HL-60/S4 treated with retinoic acid at 250 ng/mL for 4 days and 3 days (cell line): ENCODE measurements at regions not wholly inside any gene's neighbourhood (a gene's known extent, or its start where the extent isn't known, plus 50 kb on each side); places are given as distances from the start of the nearest gene placed in this dataset.

ENCODE experiments used
- in situ Hi-C: fragments of 300-500 bp; cut with MboI; formaldehyde crosslinking; loops from 2 replicates; pipeline ENCODE4 v1.7.0; 2022; ENCODE audit warnings: low sequenced_read_pairs

DNA sequence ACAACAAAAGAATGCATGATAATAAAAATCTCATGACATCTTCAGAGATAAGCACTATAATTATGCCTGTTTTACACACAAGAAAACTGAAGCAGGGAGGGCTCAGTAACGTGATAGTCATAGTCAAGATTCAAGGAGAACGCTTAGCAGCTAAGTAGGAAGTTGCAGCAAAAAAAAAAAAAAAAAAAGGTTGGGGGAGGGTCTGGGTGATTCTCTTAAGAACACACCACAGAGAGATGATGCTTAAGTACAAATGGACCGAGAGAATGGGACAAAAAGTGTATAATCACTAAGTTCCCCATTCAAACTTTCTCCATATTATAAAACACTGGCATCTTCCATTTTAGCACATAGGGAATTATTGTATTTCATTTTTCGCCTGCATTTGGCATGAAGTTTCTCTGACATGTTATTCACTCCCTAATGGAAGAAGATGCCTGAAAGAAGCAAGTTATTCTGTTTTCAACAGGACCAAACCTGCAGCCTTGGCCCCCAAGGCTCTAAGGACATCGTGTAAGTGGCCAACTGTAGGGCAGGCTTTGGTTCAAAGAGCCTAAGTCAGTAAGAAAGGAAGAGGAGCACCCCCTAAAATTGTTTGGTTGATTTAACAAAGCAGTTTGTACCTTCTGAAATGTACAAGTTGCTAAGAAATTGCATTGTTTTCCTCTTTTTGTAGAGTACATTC is 142.9 kb upstream of the TMPO start:
- in situ Hi-C loops = no loop called here

DNA sequence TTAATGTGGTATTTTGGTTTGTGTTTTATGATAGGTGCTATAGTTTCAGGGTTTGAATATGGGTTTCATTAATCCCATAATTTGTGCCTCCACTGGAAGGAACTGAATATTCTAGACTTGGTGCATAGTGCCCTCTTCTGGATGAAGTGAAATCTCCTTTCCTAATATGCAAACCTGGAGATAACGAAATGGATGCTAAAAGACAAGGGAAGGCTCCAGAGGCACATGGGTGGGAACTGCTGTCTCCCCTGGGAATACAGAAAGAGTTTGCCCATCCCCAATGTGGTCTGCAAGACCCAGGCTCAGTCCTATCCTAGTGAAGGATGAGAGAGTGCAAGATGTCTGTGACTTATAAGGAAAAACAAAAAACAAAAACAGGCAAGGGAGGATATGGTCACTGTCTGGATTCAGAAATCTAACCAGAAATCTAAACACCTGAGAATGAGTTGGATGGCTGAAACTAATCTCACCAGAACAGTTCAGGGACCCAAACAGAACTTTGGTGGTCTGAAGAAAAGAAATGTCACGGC is 142.3 kb upstream of the TMPO start:
- in situ Hi-C loops = no loop called here

DNA sequence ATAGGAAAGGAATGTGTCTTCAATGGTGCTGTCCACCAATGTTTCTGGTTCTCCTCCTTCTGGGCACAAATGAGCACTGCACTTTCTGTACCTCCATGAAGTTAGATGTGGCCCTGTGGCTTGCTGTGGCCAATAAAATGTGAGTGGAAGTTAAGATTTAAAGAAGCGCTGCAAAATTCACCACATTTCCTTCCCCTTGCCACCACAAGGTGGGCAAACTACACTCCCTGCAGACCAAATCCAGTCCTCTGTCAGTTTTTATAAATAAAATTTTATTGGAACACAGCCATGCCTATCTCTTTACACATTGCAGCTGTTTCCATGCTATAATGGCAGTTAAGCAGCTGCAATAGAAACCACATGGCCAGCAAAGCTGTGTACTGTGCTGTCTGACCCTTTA is 141.4 kb upstream of the TMPO start:
- in situ Hi-C loops = no loop called here

DNA sequence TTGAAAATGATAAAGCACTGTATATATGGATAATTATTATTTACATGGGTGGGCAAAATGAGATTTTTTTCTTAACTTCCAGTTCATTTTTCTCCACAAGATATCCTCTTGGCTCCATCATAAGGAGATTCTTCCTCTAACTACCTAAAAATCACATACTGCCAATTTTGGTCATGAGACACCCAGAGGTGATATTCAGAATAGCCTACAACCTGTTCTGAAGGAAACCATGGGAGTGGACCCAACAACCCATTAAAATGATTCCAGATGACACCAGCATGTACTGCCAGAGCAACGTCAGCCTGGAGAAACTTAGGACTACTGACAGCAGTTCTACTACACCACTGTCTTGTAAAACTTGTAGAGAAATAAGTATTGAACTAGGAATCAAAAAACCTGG is 136.3 kb upstream of the TMPO start:
- in situ Hi-C loops = loop anchor here (25.0 kb wide), 1 partner anchor 1792 kb away; no protein-coding TSS in a partner anchor

DNA sequence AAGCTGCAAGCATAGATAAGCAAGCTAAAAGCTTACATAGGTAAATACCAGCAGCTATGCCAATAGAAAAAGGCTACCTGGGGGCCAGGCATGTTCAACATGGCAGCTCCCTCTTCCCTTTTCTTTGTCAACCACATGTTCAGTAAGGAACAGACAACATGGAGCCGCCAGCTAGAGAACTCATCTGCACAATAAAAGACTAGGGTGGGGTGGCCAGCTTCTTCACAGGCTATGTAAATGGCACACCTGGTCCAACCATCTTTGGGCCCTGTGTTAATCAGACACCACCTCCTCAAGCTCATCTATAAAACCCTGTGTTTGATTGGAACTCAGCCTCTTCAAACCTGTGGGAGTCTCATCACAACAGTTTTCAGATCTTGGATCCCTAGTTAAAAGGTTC is 129.7 kb upstream of the TMPO start:
- in situ Hi-C loops = loop anchor here (25.0 kb wide), 1 partner anchor 1798 kb away; no protein-coding TSS in a partner anchor

DNA sequence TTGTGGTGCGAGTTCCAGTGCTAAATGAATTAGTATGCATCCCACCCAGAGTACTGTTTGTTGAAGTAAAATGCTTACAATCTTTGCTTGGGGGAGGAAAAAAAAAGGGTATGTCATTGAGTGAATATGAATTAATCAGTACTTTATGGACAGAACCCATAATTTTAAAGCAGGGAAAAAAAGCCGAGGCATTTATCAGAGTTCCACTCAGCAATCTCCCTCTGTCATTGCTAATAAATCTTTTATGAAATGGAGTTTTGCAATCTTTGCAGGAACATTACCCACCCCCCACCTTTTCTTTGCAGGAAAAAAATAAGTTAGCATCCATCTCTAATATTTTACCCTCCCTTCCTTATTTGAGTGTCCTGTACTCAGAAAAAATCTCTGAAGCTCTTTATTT is 127.9 kb upstream of the TMPO start:
- in situ Hi-C loops = loop anchor here (25.0 kb wide), 1 partner anchor 1800 kb away; no protein-coding TSS in a partner anchor

DNA sequence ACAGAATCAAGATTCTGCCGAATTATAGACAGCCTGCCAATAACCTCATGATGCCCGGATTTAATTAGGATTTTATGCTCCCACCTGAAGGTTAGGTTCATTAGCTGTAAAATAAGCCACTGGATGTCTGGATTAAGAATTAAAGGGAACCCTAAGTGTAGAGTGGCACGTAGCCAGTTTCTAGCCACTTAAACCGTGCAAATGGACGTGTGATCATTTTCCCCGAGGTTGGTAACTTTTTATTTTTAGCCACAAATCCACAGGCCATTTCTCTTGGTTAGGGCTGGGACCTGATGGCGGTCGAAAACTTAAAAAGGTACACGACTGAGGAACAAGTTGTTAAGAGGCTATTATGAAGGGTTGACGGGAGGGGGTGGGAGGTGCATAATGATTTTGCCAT is 127.3 kb upstream of the TMPO start:
- in situ Hi-C loops = loop anchor here (25.0 kb wide), 1 partner anchor 1801 kb away; no protein-coding TSS in a partner anchor

DNA sequence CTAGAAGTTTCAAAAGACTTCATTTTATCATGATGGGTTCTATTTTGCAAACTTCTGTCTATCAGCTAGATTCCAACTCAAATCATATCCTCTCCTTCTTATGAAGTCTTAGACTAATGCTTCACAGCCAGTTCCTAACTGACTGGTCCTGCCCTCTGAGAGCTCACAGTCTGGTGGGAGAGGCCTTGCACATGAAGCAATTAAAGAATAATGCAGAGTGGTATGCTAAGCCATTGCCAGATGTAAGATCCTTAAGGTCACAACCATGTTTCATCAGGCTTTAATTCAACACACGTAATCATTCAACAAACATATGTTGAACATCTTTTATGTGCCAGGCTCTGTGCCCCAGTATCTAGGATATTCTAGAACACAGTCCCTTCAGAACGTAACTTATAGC is 125.8 kb upstream of the TMPO start:
- in situ Hi-C loops = loop anchor here (25.0 kb wide), 1 partner anchor 1802 kb away; no protein-coding TSS in a partner anchor

DNA sequence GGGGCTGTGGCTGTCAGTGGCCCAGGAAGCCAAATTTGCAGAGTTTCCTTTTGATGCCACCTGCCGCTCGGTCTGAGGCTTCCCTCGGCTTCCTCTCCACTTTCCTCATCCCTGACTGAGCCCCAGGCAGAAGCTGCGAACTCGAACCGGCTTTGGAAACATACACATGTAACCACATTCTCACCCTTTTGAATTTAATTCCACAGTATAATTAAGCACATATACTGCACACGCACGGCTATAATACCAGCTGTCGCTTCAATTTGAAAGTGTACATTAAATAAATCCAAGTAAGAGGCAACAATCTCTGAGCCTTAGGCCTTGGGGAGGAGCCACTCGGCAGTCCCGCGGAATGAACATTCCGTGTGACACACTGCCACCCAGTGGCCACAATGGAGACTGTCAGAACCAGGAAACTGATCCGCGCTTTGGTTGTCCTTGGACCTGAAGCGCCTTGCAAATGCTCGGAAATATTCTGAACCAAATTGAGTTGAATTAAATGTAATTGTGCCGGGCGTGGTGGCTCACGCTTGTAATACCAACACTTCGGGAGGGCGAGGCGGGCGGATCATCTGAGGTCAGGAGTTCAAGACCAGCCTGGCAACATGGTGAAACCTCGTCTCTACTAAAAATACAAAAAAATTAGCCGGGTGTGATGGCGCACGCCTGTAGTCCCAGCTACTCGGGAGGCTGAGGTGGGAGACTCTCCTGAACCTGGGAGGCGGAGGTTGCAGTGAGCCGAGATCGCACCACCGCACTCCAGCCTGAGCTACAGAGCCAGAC is 117.9 kb upstream of the TMPO start:
- in situ Hi-C loops = loop anchor here (25.0 kb wide), 1 partner anchor 1810 kb away; no protein-coding TSS in a partner anchor

DNA sequence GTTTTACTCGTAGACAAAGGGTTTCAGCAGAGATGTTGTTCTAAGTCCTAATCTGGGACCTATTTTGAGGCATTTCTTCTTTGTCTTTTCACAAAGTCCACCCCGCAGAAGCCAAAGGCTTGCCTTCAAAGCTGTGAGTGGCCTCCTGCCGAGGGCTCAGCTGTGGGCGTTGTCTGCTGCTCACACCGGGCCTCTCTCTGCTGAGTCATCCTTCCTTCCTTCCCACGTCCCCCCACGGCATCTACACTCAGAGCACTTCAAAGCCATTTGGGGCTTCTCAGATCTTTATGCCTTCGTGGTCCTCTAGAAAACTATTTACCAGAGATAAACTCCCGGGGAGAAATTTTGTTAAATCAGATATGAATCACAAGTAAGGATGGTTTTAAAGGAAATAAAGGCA is 115.9 kb upstream of the TMPO start:
- in situ Hi-C loops = loop anchor here (25.0 kb wide), 1 partner anchor 1812 kb away; no protein-coding TSS in a partner anchor

DNA sequence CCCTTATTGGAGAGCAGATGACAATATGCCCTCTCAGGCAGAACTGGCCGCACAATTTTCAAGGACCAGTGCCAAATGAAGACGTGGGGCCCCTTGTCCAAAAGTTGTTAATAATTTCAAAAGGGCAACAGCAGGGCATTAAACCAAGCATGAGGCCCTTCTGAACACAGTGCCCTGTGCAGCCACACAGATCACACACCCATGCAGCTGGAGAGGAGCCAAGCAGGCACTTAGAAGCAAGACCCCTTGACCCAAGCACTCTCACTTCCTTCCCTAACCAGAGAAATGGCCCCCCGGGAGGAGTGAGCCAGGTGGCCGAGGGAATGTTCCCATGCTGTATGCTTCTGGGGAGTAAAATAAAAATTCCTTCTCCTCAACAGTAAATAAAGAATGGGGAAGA is 114.0 kb upstream of the TMPO start:
- in situ Hi-C loops = no loop called here

DNA sequence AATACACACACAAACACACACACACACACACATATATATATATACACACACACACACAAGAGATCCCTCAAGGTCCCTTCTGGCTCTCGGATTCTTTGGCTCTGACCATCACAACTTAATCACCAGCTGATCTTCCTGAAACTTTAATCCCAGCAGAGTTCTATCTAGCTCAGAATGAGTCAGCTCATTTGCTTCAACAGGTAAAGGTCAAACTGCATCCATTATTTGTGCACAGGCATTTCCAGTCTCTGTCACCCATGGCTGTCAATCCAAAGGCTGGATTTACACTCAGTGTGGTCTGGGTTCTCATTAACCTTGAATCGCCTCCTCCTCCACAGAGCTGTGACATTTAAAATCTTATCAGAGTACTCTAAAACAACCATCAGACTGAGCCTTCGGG is 113.3 kb upstream of the TMPO start:
- in situ Hi-C loops = no loop called here

DNA sequence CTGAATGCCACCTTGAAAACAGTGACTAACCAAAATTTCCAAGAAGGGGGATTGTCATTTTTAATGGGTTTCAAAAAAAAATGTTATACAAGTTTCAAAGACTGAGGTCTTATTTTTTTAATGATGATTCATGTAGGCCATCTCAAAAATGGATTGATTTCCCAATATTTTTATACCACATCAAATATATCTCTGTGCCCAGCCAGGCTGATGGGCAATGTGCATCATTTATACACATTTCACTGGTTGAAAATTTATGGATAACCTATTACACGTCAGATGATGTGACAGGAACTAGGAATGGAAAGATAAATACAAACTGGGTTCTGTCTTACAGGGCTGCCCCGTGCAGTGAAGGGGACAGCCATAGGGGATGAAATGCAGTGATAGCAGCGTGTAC is 112.7 kb upstream of the TMPO start:
- in situ Hi-C loops = no loop called here

DNA sequence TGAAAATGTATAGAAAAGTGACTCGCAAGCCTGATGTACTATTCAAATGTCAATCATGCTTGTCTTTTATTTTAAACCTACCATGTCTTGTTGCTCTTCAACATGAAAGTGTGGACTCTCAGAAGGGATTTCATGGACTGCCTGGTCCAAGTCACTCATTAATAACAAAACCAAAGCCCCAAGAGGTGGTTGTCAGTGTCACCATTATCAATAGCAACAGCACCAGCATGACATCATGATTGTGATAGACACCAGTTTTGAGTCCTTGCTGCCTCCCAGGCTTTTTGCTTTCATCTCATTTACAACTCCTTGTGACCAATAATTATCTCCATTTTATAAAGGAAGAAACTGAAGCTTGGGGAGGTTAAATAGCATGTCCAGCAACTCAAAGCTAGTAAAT is 112.0 kb upstream of the TMPO start:
- in situ Hi-C loops = no loop called here

DNA sequence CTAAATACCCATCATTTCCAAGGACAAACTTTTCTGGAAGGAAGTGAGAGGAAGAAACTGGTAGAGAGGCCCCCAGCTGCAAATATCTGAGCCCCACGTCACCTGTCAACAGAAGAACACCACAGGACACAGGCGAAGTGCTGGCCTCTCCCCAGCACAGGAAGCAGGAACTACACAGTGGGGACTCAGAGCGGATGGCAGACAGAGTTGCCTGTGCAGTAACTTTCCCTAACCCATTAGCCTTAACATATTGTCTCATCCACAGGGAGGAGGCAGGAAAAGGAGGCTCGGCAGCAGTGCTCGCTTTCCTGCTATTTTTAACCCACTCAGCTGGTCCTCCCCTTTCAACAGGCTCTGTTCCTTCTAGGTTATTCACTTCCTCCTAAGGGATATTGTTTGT is 111.5 kb upstream of the TMPO start:
- in situ Hi-C loops = no loop called here

DNA sequence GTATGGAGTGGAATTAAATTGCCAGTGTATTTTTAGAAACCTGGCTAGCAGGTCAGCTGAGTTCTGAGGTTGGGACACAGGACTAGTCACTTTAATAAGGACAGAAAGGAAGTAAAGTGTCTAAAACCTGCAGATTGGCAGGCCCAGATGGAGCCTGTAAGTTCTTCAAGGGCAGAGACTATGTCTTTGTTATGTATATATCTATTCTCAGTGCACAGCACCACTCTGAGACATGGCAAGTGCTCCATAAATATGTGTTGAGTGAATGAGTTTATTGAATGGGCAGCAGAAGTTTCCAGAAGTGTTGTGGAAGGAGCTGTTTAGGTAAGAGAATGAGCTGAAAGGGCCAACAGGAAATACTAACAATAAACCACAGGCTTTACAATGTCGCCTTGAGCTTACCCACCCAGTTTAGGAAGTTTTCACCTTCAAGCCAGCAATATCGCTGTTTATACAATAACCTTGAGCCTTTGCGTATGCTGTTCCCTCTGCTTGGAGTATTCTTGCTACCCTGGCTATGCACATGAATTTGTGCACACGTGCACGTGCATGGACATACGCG is 109.5 kb upstream of the TMPO start:
- in situ Hi-C loops = no loop called here

DNA sequence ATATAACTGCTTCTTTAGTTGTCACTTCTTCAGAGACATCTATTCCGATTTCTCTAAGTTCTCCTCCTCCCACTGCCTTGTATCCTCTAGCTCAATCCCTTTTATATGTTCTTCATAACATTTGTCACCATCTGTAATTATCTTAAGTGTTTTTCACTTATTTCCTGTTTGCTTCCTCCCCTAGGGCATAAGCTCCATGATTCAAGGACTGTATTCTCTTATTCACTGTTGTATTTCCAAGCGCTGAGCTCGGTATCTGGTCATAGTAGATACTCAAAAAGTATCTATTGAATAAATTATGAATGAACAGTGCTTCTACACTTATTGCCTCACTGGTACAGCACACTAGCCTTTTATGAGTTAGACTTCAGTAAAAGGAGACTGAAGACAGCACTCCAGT is 109.0 kb upstream of the TMPO start:
- in situ Hi-C loops = no loop called here

DNA sequence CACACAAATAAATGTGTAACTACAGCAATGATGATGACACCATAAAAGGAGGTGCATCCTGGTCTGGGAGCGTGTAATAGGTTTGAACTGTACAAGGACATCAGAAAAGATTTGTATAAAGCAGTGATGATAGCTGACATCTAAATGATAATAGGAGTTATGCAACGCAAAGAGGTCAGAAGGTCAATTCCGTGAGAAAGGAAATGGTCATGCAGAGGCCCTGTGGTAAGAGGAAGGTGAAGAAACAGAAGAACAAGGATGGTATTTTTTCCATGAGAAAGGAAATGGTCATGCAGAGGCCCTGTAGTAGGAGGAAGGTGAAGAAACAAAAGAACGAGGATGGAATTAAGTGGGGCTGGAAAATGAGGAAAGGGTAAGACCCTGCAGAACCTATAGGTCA is 106.7 kb upstream of the TMPO start:
- in situ Hi-C loops = no loop called here

DNA sequence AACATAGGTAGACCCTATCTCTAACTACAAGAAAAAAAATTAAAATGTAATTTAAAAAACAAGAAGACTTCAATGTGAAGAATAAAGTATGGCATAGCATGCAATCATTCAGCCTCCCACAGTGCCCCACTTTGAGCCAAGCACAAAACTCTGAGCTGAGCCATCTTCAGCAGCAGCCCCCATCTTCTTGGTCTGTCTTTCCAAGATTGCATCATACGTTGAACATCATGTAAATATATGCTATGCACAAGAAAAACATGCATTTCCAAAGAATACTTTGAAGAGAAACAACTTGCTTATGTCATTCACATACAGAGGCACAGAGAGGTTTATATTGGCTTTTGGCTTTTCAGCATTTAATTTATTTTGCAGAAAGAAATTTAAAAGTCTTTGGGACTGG is 105.8 kb upstream of the TMPO start:
- in situ Hi-C loops = no loop called here

DNA sequence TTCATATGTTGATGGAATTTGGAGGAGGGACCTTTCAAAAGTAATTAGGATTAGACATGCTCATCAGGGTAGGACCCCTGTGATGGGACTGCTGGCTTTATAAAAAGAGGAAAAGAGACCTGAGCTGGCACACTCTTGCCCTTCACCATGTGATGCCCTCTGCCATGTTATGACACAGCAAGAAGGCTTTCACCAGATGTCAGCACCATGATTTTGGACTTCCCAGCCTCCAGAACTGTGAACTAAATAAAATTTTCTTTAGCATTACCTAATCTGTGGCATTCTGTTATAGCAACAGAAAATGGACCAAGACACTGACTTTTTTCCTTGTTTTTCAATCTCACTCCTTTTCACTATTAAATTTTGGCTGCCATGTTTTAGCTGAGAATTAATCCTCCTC is 105.0 kb upstream of the TMPO start:
- in situ Hi-C loops = no loop called here

DNA sequence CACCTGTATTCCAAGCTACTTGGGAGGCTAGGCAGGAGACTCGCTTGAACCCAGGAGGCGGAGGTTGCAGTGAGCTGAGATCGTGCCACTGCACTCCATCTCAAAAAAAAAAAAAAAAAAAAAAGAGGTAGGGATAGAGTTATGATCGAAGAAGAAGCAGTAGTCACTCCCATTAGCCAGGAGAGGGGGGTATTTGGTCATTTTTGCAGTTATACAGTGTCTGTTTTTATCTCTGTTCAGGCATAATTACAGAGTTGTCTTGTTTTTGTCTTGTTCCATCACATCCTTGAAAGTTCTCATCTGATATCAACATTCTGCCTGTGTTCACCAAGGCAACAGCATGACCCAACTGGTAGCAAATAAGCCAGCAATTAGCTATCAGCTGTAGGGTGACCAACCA is 98.5 kb upstream of the TMPO start:
- in situ Hi-C loops = no loop called here

DNA sequence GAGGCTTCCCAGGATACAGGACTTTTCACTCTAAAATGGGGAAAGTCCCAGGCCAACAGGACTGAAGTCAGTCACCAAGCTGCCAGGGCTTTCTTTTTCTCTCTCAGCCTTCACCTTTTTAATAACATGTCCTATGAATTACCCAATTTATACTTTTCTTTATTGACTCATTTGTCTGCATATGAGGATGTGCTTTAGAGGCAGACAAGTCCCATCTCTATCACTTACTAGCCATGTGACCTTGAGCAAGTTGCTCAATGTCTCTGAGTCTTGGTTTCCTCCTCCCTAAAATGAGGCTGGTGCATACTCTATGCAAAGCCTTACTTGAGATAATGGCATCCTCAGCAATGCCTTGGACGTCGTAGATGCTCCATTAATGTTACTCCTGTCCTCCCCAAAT is 98.1 kb upstream of the TMPO start:
- in situ Hi-C loops = no loop called here
